ENCODE measurements at regions not wholly inside any gene's neighbourhood (a gene's known extent, or its start where the extent isn't known, plus 50 kb on each side); places are given as distances from the start of the nearest gene placed in this dataset.

DNA sequence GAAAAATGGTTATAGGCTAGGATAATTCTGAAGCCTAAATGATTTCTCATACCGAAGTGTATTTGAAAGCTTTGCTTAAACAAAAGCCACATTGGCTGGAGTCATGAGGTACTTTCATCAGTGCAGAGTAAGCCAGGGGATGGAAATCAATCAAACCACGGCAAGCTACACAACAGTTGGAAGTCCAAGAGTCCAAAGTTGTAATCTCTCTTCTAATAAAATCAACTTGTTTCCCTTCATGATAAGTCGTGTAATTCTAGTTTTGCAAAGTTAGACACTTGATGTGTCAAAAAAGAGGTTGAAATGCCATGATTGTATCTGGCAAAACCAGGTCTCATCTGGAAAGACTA lies 250.5 kb upstream of the VEPH1 start:
- no peak for DNase-seq (ENCODE audit: low read depth)
- no peak overlapping the region for H3K4me3 ChIP-seq (replicated peaks; ENCODE audit: low read depth, low read length)
- no peak for TF ChIP-seq CTCF (IDR thresholded peaks at IDR 0.05; ENCODE audit: low read length, missing control alignments)

GRCh38 chr3:157752956-157753786 lies 250.0 kb upstream of the VEPH1 start:
- H3K4me3 ChIP-seq (replicated peaks; ENCODE audit: low read depth, low read length): no peak overlapping the region
- no peak for DNase-seq (ENCODE audit: low read depth)
- no peak for TF ChIP-seq CTCF (IDR thresholded peaks at IDR 0.05; ENCODE audit: low read length, missing control alignments)

- TF ChIP-seq CTCF (IDR thresholded peaks at IDR 0.05; ENCODE audit: low read length, missing control alignments): no peak
- no peak for DNase-seq (ENCODE audit: low read depth)
- no peak overlapping the region for H3K4me3 ChIP-seq (replicated peaks; ENCODE audit: low read depth, low read length)
These were observed 249.3 kb upstream of the VEPH1 start for GRCh38 chr3:157752554-157752953.

DNA sequence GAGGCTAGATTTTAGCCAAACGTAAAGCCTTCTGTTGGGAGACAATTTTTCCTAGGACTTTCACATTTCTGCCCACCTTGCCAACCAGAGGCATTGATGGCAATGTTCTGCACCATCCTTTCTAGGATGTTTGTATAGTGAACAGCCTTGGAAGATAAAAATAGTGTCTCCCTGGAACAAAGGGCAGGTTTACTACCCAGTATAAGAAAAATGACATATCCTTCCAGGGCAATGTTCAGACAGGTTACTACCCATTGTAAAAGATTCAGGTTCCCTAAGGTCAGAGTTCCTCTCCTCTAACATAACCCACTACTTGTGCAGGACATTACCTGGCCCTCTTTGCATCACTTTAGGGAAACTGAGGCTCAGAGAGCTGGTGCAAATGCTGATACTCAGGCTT lies 248.2 kb upstream of the VEPH1 start:
- no peak for TF ChIP-seq CTCF (IDR thresholded peaks at IDR 0.05; ENCODE audit: low read length, missing control alignments)
- H3K4me3 ChIP-seq (replicated peaks; ENCODE audit: low read depth, low read length): no peak overlapping the region
- no peak for DNase-seq (ENCODE audit: low read depth)

DNA sequence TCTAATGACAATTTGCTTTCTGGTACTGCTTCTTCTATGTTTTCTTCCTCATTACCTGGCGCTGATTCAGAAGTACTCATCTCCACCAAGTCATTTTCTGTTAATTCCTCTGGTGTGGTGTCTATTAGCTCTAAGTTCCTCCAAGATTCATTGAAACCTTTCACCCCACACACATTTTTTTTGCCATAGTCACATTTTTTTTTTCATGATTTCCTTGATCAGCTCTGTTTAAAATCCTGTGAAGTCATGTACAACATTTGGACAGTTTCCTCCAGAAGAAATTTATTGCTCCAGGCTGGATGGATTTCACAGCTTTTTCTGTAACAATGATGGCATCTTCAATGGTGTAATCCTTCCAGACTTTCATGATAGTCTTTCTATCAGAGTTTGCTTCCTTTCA lies 243.2 kb upstream of the VEPH1 start:
- no peak for DNase-seq (ENCODE audit: low read depth)
- no peak for TF ChIP-seq CTCF (IDR thresholded peaks at IDR 0.05; ENCODE audit: low read length, missing control alignments)
- H3K4me3 ChIP-seq (replicated peaks; ENCODE audit: low read depth, low read length): no peak overlapping the region

- no peak overlapping the region for H3K4me3 ChIP-seq (replicated peaks; ENCODE audit: low read depth, low read length)
- no peak for TF ChIP-seq CTCF (IDR thresholded peaks at IDR 0.05; ENCODE audit: low read length, missing control alignments)
- DNase-seq (ENCODE audit: low read depth): no peak
These were observed 238.4 kb upstream of the VEPH1 start for GRCh38 chr3:157741607-157742006.

DNA sequence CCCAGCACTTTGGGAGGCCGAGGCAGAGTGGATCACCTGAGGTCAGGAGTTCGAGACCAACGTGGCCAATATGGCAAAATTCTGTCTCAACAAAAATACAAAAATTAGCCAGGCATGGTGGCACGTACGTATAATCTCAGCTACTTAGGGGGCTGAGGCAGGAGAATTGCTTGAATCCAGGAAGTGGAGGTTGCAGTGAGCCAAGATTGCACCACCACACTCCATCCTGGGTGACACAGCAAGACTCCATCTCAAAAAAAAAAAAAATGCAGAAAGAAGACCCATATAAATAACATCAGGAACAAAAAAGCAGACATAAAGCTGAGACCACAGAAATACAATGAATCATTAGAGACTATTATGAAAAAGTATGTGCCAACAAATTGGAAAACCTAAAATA lies 235.2 kb upstream of the VEPH1 start:
- no peak overlapping the region for H3K4me3 ChIP-seq (replicated peaks; ENCODE audit: low read depth, low read length)
- no peak for DNase-seq (ENCODE audit: low read depth)
- TF ChIP-seq CTCF (IDR thresholded peaks at IDR 0.05; ENCODE audit: low read length, missing control alignments): no peak
